Stimulated activated CD4-positive, alpha-beta T cell treated with anti-CD3 and anti-CD28 coated beads, TNF-alpha, amount 100 ng/mL, for 24 hours (primary cell): ENCODE measurements at regions not wholly inside any gene's neighbourhood (a gene's known extent, or its start where the extent isn't known, plus 50 kb on each side); places are given as distances from the start of the nearest gene placed in this dataset.
"Not testable (repeated sequence)": the region's sequence is repeated elsewhere in the genome, so short reads cannot be mapped to it uniquely, and the experiment has no call there.

Experiments used
- DNase-seq, 3 experiments: peaks; one replicate each; pipeline ENCODE4 v3.0.0-alpha.2; 2020; ENCODE audit warnings: low read depth in 3 of 3

DNA sequence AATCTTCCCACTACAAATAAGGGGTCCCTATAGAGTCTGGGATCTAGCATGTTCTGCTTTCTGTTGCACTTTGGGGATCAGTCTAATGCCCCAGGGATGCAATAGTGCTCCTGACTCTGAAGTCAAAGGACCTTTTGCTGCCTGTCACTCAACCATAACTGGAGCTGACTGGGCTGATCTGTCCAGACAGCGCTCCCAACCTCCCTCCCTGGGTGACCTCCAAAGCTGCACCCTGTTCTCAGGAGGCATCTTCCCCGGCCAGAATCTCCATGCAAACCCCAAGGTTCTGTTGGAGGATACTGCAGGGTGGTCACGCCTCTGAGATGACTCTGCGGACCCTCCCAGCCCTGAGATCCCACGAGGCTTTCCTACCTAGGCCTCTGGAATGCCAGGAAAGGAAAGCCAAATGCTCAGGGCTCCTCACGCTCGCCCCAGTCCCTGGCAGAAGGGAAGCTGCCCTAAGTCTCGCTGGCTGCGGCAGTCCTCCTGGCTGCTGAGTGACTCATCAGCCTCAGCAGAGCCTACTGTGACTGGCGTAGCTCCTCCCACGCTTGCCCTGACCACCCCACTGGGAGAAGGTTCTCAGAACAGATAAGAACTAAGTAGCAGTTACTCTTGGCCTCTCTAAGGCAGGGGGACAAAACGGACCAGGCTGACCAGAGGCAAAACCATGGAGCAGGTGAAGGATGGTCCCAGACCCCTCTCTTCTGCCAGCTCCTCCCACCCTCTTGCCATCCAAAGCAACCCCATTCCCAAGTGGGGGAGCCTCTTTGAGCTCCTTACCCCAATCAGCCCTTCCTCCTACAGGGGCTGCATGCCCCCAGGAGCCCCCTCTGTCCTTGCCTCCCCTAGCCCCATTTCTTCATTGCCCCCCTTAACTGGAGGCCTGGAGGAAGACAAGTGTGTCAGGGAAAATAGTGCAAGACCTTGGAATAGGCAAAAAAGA lies 124.1 kb upstream of the TNRC6C start:
- peak in 2 of 3 experiments; percentile 29 to 70 for DNase-seq

DNA sequence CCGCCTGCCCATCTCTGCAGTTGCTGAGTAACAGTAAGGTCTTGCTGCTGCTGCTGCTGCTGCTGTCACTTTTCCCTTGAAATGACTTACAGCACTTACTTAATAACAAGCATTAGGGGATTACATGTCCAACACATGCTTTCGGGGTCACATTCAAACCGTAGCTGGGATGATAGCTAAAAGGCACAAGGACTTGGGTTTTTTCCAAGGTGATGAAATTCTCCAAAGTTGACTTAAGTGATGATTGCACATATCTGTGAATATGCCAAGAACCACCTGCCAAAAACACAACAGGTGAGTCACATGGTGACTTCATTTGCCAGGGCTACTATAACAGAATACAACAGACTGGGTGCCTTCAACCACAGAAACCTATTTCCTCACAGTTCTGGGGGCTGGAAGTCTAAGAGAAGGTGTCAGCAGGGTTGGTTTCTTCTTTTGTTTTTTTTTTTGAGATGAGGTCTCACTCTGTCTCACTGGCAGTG lies 121.9 kb upstream of the TNRC6C start:
- DNase-seq, result peak in 2 of 3 experiments; percentile 15 to 26

DNA sequence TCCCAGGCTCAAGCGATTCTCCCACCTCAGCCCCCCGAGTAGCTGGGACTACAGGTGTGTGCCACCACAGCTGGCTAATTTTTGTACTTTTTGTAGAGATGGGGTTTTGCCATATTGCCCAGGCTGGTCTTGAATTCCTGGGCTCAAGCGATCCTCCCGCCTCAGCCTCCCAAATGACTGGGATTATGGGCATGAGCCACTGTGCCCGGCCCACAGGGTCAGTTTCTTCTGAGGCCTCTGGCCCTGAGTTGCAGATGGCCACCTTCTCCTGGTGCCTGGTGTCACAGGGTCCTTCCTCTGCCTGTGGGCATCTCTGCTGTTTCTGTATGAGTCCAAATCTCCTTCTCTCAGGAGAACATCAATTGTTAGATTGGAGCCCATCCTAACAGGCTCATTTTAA lies 121.4 kb upstream of the TNRC6C start:
- not testable (repeated sequence) for DNase-seq

DNA sequence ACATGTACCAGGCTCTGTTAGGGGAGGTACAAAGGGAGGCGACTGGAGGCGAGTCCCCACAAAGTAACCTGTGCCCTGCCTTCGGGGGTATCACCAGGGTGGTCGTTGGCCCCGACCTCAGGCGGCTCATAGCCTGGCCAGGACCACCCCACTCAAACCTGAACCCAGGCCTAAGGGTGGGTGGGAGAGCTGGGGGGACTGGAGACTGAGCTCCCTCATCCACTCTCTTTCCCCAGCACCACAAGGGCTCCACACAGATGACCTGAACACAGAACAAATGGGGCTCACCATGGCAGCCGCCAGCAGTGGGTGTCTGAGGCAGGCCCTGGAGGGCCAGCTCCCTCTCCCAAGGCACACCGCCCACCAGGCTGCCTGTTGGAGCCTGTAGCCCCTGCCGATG lies 120.6 kb upstream of the TNRC6C start:
- DNase-seq, result no peak

DNA sequence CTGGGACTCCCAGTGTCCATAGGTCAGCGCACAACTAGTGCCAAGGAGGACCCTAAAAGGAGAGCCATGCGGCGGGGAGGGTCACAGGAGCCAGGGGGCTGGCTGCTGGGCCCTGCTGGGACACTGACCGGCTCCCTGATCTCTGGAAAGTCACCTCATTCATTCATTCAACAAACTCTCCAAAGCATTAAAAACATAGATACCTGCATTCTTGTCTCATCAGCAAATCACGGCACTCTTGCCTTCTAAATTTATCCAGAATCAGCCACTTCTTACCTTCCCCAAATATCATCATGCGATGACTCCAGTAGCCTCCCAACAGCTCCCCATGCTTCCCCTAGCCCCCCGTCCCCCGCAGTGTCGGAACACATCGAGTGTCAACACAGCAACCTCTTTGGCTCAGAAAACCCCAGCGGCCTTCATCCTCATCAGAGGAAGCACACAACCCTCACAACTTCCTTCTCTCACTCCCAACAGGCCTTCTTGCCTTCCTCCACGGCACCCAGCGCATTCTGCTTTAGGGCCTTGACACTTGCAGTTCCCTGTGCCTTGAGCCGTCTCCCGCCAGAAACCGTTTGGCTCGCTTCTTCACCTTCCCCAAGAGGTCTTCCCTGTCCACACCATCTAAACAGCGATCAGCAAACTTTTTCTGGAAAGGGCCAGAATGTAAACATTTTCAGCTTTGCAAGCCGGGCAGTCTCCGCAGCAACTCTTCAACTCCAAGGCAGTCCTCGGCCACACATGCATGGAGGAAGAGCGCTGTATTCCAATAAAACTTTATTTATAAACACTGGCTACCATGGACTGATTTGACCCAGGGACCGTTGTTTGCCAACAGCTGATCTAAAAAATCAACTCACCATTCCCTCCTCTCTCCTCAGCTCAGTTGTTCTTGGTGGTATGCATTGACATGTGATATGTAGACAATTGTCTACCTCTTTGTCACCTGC lies 119.5 kb upstream of the TNRC6C start:
- DNase-seq, result no peak

DNA sequence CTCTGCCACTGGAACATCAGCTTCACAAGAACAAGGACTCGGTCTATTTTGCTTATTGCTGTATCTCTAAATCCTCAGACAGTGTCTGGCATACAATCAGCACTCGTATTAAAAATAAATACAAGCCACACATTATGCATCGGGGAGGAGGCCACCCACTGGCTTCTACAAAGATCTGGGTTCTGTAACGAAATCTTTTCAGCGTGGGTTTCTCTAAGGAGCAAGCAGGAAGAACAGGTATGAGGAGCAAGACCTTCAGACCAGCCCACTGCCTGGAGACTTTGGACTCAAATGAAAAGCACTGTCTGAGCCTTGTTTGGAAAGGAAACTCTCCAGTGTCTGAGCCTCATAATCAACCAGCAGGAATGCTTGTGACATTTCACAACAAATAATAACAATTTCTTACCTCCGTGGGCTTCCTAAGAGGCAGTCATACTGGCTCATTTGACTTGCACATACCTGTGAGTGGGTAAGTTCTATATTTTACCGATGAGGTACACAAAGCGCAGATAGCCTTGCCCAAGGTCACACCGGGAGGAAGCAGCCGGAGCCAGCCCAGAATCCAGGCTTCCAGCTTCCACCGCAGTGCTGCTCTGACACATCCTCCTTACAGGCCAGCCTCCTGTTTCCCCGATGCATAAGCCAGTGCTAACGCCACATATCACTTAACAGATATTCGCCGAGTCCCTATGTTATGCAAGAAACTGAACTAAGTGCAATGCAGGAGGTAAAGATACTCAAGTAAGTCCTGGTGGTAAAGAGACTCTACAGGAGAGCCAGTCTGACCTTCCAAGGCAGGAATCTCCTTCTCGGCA lies 118.6 kb upstream of the TNRC6C start:
- DNase-seq, result no peak

DNA sequence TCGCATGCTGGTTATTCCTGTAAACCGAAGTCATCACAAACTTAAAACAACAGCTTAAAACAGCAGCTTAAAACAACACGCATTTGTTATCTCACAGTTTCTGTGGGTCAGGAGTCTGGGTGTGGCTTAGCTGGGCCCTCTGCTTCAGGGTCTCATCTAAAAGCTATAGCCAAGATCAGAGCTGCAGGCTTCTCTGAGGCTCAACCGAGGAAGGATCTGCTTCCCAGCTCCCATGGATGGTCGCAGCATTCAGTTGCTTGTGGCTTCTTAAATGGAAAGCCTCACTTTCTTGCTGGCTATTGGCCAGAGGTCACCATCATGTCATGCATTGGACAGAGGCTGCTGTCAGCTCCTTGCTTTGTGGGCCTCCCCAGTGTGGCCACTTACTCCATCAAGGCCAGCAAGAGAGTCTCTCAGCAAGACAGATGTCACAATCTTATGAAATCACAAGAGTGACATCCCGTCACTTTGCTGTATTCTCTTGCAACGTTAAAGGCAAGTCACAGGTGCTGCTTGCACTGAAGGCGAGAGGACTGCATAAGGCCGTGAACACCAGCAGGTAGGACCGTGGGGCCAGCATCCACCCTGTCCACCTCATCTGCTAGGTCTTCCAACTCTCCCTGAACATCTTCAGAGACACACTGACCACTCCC lies 117.9 kb upstream of the TNRC6C start:
- no peak for DNase-seq

DNA sequence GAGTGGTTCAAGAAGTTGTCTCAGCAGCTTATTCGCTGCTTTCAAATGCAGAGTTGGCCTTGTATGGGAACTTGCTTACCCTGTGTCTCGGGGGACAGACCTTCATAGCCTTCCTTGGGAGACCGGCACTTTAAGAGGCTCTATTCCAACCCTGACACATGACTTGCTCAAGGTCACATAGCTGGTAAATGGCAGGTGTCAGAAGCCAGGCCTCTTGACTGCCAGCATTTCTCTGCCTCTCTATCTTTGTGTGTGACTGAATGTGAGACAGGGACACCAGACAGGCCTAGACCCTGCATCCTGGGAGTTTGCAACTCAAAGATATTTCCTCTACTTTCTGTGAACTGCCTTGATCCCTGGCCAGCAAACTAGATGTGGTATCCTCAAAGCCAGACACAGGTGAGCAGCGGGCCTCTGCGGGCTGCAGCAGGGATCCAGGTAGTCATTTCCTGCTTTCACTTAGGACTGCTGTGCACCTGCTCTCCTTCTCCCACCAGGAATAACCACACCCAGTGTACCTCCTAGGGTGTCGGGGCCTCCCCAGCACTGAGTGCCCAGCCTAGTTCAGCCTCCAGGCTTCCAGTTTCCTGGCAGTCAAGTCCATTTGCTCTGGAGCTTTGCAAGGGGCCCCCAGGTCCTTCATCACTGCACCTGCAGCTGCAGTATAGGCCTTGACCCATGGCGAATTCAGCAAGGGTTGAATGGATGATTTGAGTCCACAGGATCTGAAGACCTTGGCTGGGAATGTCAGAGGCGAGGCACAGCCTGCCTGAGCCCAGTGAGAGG lies 116.6 kb upstream of the TNRC6C start:
- no peak for DNase-seq

DNA sequence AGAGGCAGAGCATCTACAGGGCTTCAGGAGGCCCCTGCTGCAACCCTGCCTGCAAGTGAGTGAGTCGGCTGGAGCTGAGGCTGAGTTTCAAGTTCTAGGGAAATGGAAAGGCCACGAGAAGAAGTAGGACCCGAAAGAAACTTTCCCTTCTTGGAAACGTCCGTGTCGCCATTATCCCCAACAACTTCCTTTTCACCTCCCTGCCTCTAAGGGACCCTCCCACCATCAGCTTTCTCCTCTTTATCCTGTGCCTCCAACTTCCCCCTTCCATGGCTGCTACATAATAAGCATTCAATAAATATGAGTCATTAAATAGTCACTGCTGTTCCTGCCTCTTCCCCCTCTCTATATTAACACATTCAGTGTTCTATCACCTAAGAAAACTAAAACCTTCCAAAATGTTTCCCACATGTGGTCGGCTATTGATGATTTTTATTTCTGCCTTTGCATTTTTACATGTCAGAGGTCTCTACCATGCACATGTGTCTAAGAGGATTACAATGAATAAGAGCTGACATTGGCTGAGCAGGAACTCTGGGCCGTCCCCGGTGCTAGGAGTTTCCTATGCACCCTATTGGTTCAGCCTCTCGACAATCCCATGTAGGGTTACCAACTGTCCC lies 115.9 kb upstream of the TNRC6C start:
- peak in 2 of 3 experiments; percentile 30 to 32 for DNase-seq

DNA sequence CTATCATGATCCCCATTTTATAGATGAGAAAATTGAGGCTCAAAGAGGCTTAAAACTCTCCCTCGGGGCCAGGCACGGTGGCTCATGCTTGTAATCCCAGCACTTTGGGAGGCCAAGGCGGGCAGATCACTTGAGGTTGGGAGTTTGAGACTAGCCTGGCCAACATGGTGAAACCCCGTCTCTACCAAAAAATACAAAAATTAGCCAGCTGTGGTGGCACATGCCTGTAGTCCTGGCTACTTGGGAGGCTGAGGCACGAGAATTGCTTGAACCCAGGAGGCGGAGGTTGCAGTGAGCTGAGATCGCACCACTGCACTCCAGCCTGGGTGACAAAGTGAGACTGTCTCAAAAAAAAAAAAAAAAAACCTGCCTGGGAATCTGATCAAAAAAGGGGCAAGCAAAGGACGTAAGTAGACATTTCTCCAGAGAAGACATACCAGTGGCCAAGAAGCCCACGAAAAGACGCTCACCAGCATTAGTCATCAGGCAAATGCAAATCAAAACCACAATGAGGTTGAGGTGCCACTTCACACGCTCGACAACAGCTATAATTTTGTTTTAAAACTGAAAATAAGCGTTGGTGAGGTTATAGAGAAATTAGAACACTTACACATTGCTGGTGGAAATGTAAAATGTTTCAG lies 115.1 kb upstream of the TNRC6C start:
- peak; percentile 45 to 66 (median 63) for DNase-seq

DNA sequence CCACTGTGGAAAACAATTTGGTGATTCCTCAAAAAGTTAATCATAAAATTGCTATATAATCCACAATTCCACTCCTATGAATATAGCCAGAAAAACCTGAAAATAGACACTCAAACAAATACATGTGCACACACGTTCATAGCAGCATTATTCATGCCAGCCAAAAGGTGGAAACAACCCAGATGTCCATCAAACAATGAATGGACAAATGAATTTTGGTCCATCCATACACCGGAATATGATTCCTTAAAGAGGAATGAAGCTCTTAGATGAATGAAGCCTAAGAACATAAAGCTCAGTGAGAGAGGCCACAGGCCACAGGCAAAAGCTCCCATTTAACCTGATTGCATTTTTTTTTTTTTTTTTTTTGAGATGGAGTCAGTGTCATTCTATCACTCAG lies 114.6 kb upstream of the TNRC6C start:
- DNase-seq, result no peak

DNA sequence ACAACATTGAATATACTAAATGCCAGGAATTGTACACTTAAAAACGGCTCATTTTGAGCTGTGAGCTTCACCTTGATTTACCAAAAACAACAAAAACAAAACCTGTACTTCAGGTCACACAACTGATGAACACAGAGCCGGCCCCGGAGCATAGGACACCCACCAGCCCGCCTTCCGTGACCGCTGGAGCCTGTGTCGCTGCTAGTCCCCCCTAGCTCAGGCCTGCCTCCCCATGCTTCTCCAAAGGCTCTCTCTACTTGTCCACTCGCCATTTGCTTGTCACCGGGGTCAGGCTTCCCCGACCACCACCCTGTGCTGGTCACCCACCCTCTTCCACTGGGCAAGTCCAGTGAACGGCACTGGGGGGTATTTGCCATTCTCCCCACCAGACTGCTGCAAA lies 113.8 kb upstream of the TNRC6C start:
- DNase-seq, result no peak

DNA sequence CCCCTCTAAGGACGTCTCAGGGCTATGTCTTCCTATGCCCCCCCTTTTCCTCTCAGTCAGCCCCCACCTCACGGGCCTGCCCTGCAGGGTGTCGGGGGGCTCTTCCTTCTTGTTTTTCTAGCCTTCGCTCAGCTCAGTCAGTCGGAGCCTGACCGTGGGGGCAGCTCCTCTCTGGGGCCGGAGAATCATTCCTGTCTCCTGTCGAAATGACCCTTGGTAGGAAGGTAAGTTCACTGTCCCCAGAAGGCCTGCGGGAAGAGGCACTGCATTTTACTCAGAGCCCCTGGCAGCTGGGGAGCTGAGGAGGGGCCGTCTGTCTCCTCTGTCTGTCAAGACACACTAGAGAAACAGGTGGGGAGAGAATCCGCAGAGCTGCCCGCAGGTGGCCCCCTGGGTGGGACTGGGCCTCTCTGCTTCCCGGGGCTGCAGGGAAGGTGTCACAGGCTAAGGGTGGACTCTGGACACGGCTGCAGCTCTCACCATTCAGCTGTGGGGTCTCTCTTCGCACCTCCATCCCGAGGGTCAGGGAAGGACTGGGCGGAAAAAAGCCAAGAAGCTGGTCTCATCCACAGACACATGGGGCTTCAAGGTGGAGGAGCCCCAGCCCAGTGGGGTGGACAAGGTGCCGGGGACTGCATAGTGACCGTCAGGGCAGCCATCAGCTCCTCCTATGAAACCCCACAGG lies 112.8 kb upstream of the TNRC6C start:
- DNase-seq, result no peak

DNA sequence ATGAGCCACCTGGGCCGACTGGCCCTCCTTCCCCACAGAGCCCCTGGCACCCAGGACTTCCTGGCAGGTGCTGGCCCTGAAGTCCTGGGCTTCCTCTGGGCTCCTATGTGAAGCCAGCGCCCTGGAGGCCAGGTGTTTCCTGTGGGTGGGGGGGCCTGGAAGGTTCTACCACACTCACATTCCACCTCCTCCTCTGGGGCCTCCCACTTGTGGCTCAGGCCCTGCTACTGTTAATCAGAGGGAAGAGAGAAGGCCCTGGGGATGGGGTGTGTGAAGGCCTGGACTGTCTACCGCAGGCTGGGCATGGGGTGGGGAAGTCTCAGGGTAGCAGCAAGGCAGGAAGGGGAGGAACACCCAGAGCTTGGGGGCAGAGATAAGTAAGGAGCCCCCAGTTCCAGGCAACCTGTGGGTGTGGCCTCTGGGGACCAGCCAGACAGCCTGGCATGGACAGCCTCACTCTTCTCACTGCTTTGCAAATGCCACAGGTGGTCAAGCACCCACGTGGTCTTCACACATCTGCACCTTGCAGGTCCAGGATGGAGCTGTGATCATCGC lies 111.9 kb upstream of the TNRC6C start:
- no peak for DNase-seq

DNA sequence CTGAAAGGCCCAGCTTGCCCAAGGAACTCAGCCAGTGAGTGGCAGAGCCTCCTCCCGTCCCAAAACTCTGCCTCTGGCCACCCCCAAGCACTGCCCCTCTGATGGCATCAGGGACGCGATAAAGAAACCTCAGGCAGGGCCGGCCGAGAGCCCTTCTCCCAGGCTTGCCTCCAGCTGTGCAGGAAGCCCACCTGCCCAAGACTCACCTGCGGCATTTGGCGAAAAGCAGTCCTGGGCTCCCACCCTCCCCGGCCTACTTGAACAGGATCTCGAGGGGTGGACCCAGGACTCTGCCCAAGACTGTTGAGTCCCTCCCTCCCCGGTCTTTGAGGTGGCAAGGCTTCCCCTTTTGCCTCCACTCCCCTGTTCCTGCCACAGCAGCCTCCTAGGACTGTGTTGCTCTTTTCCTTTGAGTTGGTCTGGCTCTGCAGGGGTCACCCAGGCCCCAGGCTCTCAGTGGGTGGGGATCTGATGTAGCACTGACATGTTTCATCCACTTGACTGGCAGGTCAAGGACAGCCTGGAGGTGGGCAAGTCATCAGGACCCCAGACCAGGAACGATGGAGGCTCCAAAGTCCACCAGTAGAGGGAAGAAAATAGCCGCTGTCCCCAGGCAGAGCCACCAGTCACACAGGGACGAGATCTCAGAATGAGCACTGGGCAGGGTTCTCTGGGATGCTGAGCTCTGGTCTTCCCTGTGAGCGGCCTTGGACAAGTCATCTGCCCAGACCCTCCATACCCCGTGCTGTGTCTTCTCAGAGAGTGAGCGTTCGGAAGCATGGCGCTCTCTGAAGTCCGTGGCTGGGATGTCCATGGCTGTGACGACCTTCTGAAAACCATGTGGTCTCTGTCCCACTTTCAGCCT lies 111.0 kb upstream of the TNRC6C start:
- DNase-seq, result no peak

DNA sequence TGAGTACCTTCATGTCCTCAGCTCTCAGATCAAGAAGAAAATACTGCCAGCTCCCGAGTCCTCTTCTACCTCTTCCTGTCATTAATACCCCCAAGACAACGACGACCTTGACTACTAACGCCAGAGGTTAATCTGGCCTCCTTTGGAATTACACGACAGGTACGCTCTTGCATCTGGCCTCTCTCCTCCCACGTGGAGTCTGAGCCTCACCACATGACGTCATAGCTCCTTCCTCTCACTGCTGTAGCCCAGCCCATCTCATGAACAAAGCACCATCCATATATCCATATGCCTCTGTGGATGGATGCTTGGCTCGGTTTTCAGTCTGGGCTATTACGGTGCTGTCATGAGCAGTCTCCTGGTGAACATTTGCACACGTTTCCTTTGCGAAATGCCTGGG lies 110.2 kb upstream of the TNRC6C start:
- no peak for DNase-seq

DNA sequence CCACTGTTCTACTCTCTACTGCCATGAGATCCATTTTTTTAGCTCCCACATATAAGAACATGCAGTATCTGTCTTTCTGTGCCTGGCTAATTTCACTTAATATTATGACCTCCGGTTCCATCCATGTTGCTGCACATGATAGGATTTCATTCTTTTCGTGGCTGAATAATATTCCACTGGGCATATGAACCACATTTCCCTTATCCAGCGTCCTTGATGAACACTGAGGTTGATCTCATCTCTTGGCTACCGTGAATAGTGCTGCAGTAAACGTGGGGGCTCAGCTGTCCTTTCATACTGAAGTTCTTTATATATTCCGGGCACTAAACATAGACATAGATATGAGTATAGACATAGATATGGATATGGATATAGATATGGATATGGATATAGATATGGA lies 109.3 kb upstream of the TNRC6C start:
- no peak for DNase-seq
